Fibroblast of mammary gland (primary cell): ENCODE measurements at regions not wholly inside any gene's neighbourhood (a gene's known extent, or its start where the extent isn't known, plus 50 kb on each side); places are given as distances from the start of the nearest gene placed in this dataset.

Experiments used
- DNase-seq: peaks from one replicate; pipeline ENCODE4 v3.0.0-alpha.2; 2010; ENCODE audit warnings: low read depth
- H3K4me3 ChIP-seq: 2 replicates; pipeline ENCODE4 v1.5.1; 2011; ENCODE audit warnings: low read depth, mild to moderate bottlenecking, low read length, moderate library complexity; ENCODE audit not compliant: control insufficient read depth
- CTCF ChIP-seq: conservative IDR thresholded peaks from 2 replicates; pipeline ENCODE4 v1.5.1; 2011; ENCODE audit warnings: low read depth, low read length, inconsistent platforms; ENCODE audit not compliant: control insufficient read depth, insufficient read depth

GRCh38 chr5:110043025-110043424 lies 353.3 kb downstream of the MAN2A1 start:
- no peak for DNase-seq
- no peak for TF ChIP-seq CTCF
- no peak overlapping the region for H3K4me3 ChIP-seq

- H3K4me3 ChIP-seq, result no peak overlapping the region
- peak; percentile 51 for DNase-seq
- peak; percentile 50 for TF ChIP-seq CTCF
Observed at GRCh38 chr5:110045158-110045557, 355.4 kb downstream of the MAN2A1 start.

GRCh38 chr5:110048491-110048890 lies 358.8 kb downstream of the MAN2A1 start:
- no peak for DNase-seq
- H3K4me3 ChIP-seq, result no peak overlapping the region
- no peak for TF ChIP-seq CTCF

- no peak for DNase-seq
- no peak overlapping the region for H3K4me3 ChIP-seq
- TF ChIP-seq CTCF, result no peak
Observed at GRCh38 chr5:110049816-110050215, 360.1 kb downstream of the MAN2A1 start.

- no peak overlapping the region for H3K4me3 ChIP-seq
- no peak for DNase-seq
- no peak for TF ChIP-seq CTCF
Observed at GRCh38 chr5:110050640-110051345, 361.1 kb downstream of the MAN2A1 start.

- TF ChIP-seq CTCF, result no peak
- DNase-seq, result peak; percentile 20
- no peak overlapping the region for H3K4me3 ChIP-seq
Observed at GRCh38 chr5:110053205-110053604, 363.5 kb downstream of the MAN2A1 start.

GRCh38 chr5:110053824-110054223 lies 364.1 kb downstream of the MAN2A1 start:
- TF ChIP-seq CTCF, result no peak
- DNase-seq, result no peak
- no peak overlapping the region for H3K4me3 ChIP-seq
